Right lobe of liver (tissue), 4 donors: ENCODE measurements at regions not wholly inside any gene's neighbourhood (a gene's known extent, or its start where the extent isn't known, plus 50 kb on each side); places are given as distances from the start of the nearest gene placed in this dataset.

ENCODE experiments used
- POLR2A ChIP-seq: fragments of 450-650 bp; IDR thresholded peaks from one replicate; pipeline ENCODE4 v1.6.1; 2017; ENCODE audit warnings: antibody characterized with exemption, mild to moderate bottlenecking
- TF ChIP-seq, protein P1 (sequence below), 4 donors: fragments of 200-600 bp in 3 of 4; fragments of 450-650 bp in 1 of 4; IDR thresholded peaks; one replicate each; pipeline versions ENCODE4 v1.5.1 to v1.8.0; 2016 to 2022; ENCODE audit warnings: antibody characterized with exemption in 4 of 4, mild to moderate bottlenecking in 2 of 4
- donor health status: DM: no; HTN: no; CAD: no.
- donor health status: DM: no; HTN: no; CAD: no.
- donor health status: DM: no; HTN: yes; CAD: no.

DNA sequence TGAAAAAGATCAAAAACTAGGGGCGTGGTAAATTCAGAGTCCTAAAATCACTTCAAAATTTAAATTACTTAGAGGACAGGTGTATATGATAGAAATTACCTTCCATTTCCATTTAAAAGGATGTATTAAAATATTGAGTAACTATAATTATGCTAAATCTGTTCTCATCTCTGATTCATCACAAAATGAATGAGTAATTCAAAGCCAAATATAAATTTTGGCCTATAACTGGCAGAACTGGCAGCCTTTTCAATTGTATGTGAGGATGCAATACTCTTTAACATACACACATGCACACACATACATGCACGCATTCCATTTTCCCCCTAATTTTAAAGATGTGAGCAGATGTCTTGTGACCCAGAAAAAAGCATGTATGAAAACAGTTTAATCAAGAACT, 194.6 kb downstream of the EPM2A start:
- TF ChIP-seq, protein P1, sequence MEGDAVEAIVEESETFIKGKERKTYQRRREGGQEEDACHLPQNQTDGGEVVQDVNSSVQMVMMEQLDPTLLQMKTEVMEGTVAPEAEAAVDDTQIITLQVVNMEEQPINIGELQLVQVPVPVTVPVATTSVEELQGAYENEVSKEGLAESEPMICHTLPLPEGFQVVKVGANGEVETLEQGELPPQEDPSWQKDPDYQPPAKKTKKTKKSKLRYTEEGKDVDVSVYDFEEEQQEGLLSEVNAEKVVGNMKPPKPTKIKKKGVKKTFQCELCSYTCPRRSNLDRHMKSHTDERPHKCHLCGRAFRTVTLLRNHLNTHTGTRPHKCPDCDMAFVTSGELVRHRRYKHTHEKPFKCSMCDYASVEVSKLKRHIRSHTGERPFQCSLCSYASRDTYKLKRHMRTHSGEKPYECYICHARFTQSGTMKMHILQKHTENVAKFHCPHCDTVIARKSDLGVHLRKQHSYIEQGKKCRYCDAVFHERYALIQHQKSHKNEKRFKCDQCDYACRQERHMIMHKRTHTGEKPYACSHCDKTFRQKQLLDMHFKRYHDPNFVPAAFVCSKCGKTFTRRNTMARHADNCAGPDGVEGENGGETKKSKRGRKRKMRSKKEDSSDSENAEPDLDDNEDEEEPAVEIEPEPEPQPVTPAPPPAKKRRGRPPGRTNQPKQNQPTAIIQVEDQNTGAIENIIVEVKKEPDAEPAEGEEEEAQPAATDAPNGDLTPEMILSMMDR (IDR thresholded peaks at IDR 0.05) = no peak
- no peak for TF ChIP-seq POLR2A
